GM18858 (cell line): ENCODE measurements at regions not wholly inside any gene's neighbourhood (a gene's known extent, or its start where the extent isn't known, plus 50 kb on each side); places are given as distances from the start of the nearest gene placed in this dataset.

Experiments used
- ATAC-seq: cut with Tn5 transposase; IDR thresholded peaks from one replicate; pipeline ENCODE4 v1.9.1; 2021; ENCODE audit not compliant: unreplicated experiment

- ATAC-seq = no peak
Observed at GRCh38 chr17:77685881-77686486, 272.5 kb upstream of the TNRC6C start.

GRCh38 chr17:77686903-77687302 lies 271.6 kb upstream of the TNRC6C start:
- ATAC-seq = no peak

- no peak for ATAC-seq
Observed at GRCh38 chr17:77687417-77687816, 271.1 kb upstream of the TNRC6C start.

GRCh38 chr17:77687921-77688320 lies 270.6 kb upstream of the TNRC6C start:
- ATAC-seq = no peak

- no peak for ATAC-seq
Observed at GRCh38 chr17:77688369-77688768, 270.1 kb upstream of the TNRC6C start.

- no peak for ATAC-seq
Observed at GRCh38 chr17:77690271-77691161, 268.0 kb upstream of the TNRC6C start.

GRCh38 chr17:77691216-77692085 lies 267.1 kb upstream of the TNRC6C start:
- ATAC-seq = no peak

- no peak for ATAC-seq
Observed at GRCh38 chr17:77692571-77693161, 265.8 kb upstream of the TNRC6C start.

- ATAC-seq = no peak
Observed at GRCh38 chr17:77693301-77693700, 265.2 kb upstream of the TNRC6C start.

GRCh38 chr17:77693776-77694175 lies 264.7 kb upstream of the TNRC6C start:
- ATAC-seq = no peak

GRCh38 chr17:77694391-77695363 lies 263.8 kb upstream of the TNRC6C start:
- ATAC-seq = no peak

- no peak for ATAC-seq
Observed at GRCh38 chr17:77695386-77695785, 263.1 kb upstream of the TNRC6C start.

- no peak for ATAC-seq
Observed at GRCh38 chr17:77696151-77696720, 262.3 kb upstream of the TNRC6C start.

- ATAC-seq = no peak
Observed at GRCh38 chr17:77696721-77697460, 261.6 kb upstream of the TNRC6C start.

GRCh38 chr17:77697480-77698400 lies 260.8 kb upstream of the TNRC6C start:
- no peak for ATAC-seq

GRCh38 chr17:77698903-77699623 lies 259.4 kb upstream of the TNRC6C start:
- no peak for ATAC-seq
